COLO668 (cell line): ENCODE measurements at regions not wholly inside any gene's neighbourhood (a gene's known extent, or its start where the extent isn't known, plus 50 kb on each side); places are given as distances from the start of the nearest gene placed in this dataset.
"Not testable (repeated sequence)": the region's sequence is repeated elsewhere in the genome, so short reads cannot be mapped to it uniquely, and the experiment has no call there.

Source experiments
- DNase-seq: peaks from one replicate; lab custom pipeline; 2025; ENCODE audit not compliant: unreplicated experiment; lab: John Stamatoyannopoulos, UW

GRCh38 chr11:23453522-23453921 lies 593.2 kb upstream of the CCDC179 start:
- no peak for DNase-seq

GRCh38 chr11:23455321-23455891 lies 595.1 kb upstream of the CCDC179 start:
- no peak for DNase-seq

GRCh38 chr11:23457641-23458040 lies 597.4 kb upstream of the CCDC179 start:
- DNase-seq, result no peak

- no peak for DNase-seq
These were observed 611.6 kb upstream of the CCDC179 start for GRCh38 chr11:23471878-23472277.

- DNase-seq, result no peak
These were observed 613.5 kb upstream of the CCDC179 start for GRCh38 chr11:23473782-23474181.

GRCh38 chr11:23480736-23481135 lies 620.5 kb upstream of the CCDC179 start:
- DNase-seq, result no peak

GRCh38 chr11:23484146-23484545 lies 623.9 kb upstream of the CCDC179 start:
- peak; percentile 30 for DNase-seq

- DNase-seq, result not testable (repeated sequence)
These were observed 624.3 kb upstream of the CCDC179 start for GRCh38 chr11:23484618-23485017.

GRCh38 chr11:23490557-23491235 lies 630.4 kb upstream of the CCDC179 start:
- no peak for DNase-seq

GRCh38 chr11:23494981-23495380 lies 634.7 kb upstream of the CCDC179 start:
- no peak for DNase-seq

GRCh38 chr11:23496340-23496739 lies 636.1 kb upstream of the CCDC179 start:
- no peak for DNase-seq

GRCh38 chr11:23497040-23497439 lies 636.8 kb upstream of the CCDC179 start:
- no peak for DNase-seq

GRCh38 chr11:23502389-23502788 lies 642.1 kb upstream of the CCDC179 start:
- no peak for DNase-seq

GRCh38 chr11:23502826-23503225 lies 642.6 kb upstream of the CCDC179 start:
- no peak for DNase-seq

GRCh38 chr11:23509023-23509422 lies 648.7 kb upstream of the CCDC179 start:
- DNase-seq, result no peak

- DNase-seq, result no peak
These were observed 649.5 kb upstream of the CCDC179 start for GRCh38 chr11:23509821-23510220.

- DNase-seq, result no peak
These were observed 658.9 kb upstream of the CCDC179 start for GRCh38 chr11:23519194-23519593.

GRCh38 chr11:23520226-23520960 lies 660.1 kb upstream of the CCDC179 start:
- no peak for DNase-seq

GRCh38 chr11:23536907-23537306 lies 676.6 kb upstream of the CCDC179 start:
- no peak for DNase-seq

GRCh38 chr11:23539556-23539955 lies 679.3 kb upstream of the CCDC179 start:
- no peak for DNase-seq

- DNase-seq, result peak; percentile 5
These were observed 679.9 kb upstream of the CCDC179 start for GRCh38 chr11:23540101-23540561.

GRCh38 chr11:23542189-23542588 lies 681.9 kb upstream of the CCDC179 start:
- DNase-seq, result no peak
